Hepatic stellate cell (primary cell): ENCODE measurements at regions not wholly inside any gene's neighbourhood (a gene's known extent, or its start where the extent isn't known, plus 50 kb on each side); places are given as distances from the start of the nearest gene placed in this dataset.
"Not testable (repeated sequence)": the region's sequence is repeated elsewhere in the genome, so short reads cannot be mapped to it uniquely, and the experiment has no call there.

Experiments used
- DNase-seq: peaks from one replicate; pipeline ENCODE4 v3.0.0; 2011; ENCODE audit warnings: low spot score

GRCh38 chr2:14828223-14828622 lies 195.7 kb downstream of the LRATD1 start:
- no peak for DNase-seq

GRCh38 chr2:14828968-14829367 lies 196.5 kb downstream of the LRATD1 start:
- no peak for DNase-seq

DNA sequence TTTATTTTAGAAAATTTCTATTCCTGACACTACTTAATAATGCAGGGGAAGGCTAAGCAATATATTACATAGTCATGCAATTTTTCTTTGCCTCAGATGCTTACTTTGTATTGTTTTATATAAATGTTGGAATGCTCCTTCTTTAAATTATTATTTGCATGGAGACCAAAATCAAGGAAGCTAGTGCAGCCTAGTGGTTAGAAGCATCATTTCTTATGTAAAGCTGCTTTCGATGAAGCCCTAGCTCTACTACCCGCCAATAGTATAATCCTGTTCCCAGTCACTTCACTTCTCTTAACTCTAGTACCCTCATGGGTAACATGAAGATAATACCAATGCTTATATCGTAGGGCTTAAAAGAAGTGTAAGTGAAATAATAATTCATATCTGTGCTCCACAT lies 198.9 kb downstream of the LRATD1 start:
- no peak for DNase-seq

- no peak for DNase-seq
Observed at GRCh38 chr2:14843507-14844204, 211.1 kb downstream of the LRATD1 start.

GRCh38 chr2:14855751-14856150 lies 223.2 kb downstream of the LRATD1 start:
- no peak for DNase-seq

- DNase-seq: no peak
Observed at GRCh38 chr2:14861181-14861580, 228.7 kb downstream of the LRATD1 start.

GRCh38 chr2:14866736-14867352 lies 234.3 kb downstream of the LRATD1 start:
- DNase-seq: no peak

GRCh38 chr2:14867853-14868252 lies 235.3 kb downstream of the LRATD1 start:
- no peak for DNase-seq

DNA sequence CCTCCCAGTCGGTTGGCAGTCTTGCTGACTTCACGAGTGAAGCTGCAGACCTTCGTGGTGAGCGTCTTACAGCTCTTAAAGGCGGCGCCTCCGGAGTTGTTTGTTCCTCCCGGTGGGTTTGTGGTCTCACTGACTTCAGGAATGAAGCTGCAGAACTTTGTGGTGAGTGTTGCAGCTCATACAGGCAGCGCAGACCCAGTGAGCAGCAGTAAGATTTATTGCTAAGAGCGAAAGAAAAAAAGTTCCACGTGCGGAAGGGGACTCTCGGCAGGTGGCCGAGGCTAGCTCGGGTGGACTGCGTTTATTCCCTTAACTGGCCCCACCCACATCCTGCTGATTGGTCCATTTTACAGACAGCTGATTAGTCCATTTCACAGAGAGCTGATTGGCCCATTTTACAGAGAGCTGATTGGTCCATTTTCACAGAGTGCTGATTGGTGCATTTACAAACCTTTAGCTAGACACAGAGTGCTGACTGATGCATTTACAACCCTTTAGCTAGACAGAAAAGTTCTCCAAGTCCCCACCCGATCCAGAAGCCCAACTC lies 240.3 kb downstream of the LRATD1 start:
- DNase-seq: no peak

DNA sequence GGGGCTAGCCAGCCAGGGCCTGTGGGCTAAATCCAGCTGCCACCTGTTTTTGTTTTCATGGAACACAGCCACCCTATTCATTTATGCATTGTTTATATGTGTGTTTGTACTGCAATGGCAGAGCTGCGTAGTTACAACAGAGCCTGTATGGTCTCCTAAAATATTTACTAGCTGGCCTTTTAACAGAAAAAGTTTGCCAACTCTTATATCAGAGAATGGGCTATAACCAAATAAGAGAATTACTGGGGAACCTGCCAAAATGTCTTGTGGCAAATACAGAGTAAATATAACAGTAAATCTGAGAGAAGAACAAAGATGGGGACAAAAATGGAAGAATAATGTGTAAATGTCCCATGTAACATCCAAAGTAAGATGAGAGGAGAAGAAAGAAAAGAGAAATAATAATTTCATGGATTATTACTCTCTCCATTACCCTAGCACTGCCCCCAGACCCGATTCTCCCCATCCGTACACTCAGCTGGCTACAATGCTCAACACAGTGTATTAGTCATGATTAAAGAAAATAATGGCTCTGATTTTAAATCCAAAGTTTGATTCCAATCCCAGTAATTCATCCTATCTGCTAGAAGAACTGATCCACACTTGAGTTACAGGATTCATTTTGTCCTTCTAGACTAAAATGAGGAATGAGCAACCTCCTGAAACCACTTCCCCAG lies 249.3 kb downstream of the LRATD1 start:
- no peak for DNase-seq

GRCh38 chr2:14884651-14885050 lies 252.1 kb downstream of the LRATD1 start:
- DNase-seq: no peak

GRCh38 chr2:14891546-14891945 lies 259.0 kb downstream of the LRATD1 start:
- DNase-seq: no peak

DNA sequence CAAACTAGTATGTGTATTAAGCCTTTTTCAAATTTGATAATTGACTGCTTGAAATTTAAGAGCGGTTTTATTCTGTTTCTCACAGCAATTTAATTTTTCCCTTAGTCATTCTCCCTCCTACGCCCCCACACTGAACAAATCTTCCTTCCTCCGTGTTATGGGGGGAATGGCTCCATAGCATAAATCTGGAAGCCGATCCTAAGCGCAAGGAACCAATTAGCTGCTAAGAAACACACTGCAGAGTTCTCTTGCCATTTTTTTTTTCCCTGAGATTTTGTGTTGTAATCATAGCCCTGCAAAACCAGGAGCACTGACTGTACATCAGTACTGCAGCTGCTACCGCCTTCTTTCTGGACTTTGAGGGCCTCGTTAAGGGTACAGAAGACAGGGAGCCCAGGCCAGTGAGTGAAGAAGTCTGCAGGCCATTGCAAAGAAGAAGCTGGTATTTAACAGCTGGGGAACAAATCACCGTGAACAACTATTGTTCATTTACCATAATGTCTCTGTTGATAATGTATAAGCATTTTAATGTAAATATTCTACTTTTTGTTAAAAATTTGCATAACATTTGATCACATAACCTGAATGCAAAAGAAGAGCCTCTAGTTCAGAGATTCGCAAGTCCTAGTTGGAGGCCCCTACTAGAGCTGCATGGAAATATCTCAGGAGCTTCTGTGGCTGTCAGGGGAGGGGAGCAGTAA lies 264.0 kb downstream of the LRATD1 start:
- DNase-seq: no peak

GRCh38 chr2:14899621-14900414 lies 267.3 kb downstream of the LRATD1 start:
- DNase-seq: no peak

- no peak for DNase-seq
Observed at GRCh38 chr2:14901737-14902136, 269.2 kb downstream of the LRATD1 start.

DNA sequence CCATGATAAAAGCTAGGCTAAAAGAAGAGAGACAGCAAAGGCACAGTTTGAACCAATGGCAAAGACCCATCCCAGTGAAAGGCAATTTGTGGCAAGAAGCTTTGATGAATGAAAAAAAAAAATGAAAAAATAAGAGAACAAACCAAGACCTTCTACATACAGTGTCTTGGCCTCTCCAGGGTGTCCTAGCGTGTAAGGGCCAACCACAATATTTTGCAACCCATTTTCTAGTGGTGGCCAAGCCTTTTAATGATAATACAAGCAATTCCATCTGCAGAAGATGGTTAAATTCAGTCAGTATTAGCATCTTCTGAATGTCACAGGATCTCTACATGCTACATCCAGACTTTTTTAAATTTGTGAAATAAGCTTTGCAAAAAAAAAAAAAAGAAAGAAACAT lies 270.4 kb downstream of the LRATD1 start:
- no peak for DNase-seq

DNA sequence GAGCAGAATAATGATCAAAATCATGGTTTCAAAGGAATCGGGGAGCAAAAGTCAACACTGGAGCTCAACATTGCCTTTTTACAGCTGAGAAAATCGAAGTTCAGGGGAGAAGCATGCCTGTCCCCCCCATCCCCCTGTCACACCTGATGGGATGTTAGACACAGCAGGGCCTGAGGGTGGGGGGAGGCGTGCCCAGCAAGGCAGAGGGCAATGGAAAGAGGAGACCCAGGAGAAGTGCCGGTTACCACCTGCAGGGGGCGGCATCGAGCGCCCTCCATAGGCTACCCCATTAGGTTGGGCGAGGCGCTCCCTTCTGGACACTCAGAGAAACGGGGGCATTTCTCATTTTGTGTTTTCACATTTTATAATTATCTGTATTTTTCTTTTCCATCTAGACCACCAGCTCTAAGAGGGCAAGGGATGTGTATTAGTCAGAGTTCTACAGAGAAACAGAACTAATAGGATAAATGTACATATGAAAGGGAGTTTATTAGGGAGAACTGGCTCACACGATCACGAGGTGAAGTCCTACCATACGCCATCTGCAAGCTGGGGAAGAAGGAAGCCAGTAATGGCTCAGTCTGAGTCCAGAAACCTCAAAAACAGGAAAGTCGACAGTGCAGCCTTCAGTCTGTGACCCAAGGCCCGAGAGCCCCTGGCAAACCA lies 271.3 kb downstream of the LRATD1 start:
- no peak for DNase-seq

DNA sequence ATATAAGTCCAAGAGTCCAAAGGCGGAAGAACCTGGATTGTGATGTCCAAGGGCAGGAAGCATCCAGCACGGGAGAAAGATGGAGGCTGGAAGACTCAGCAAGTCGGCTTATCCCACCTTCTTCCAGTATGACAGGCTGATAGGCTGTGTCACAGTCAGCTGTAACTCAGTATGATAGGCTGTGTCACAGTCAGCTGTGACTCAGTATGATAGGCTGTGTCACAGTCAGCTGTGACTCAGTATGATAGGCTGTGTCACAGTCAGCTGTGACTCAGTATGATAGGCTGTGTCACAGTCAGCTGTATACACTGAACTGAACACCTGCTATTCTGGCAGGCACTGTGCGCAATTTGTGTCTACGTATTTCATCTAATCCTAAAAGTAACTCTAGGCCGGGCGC lies 271.9 kb downstream of the LRATD1 start:
- not testable (repeated sequence) for DNase-seq

DNA sequence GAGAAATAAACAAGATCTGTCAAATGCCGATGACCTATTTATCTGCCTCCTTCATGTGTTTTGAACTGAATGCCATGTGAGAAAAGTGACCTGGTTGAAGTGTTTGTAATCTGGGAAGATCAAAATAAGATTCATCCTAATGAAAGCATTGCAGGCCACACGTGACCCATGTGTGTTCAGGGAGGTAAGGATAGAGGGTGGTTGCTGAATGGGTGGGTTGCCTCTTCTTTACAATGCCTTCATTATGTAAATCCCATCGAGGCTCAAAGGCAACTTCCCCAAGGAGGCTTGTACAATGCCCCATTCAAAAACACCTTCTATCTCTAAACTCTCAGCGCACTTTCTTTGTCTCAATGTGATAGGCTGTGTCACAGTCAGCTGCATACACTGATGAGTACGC lies 273.1 kb downstream of the LRATD1 start:
- DNase-seq: no peak

DNA sequence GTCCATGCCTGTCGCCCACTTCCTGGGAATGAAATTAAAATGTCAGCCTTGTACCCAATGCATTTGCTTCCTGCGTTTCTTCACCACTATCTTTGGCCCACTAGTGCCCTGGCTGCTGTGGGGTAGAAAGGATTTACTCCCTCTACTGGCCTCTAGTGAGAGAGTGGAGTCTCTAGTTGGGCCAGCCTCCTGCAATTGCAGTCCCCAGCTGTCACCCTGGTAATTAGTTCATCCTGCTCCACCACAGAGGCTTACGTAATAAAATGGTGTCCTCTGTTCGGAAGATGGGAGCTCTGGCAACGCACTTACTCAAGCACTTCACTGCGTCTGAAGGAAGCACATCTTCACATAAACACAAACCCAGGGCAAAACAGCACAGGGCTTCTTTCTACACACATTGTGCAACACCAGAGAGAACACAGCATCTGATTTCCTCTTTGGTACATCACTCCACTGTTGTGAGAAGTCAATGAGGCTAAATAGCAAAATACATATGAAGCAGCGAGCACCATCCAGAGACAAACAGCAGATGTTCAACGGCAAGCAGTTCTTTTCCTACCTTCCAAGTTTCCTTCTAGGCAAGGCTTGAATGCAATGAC lies 274.6 kb downstream of the LRATD1 start:
- DNase-seq: no peak

GRCh38 chr2:14909795-14910194 lies 277.3 kb downstream of the LRATD1 start:
- DNase-seq: no peak
